OCI-LY3 (cell line): ENCODE measurements at regions not wholly inside any gene's neighbourhood (a gene's known extent, or its start where the extent isn't known, plus 50 kb on each side); places are given as distances from the start of the nearest gene placed in this dataset.
A peak's percentile ranks its signal among the peaks of the same experiment; 100 is the strongest.

Source experiments
- H2AFZ ChIP-seq: fragments of 200-600, 300-600 bp; shearing (Covaris generic); 2 replicates; pipeline ENCODE4 v1.6.0; 2014; ENCODE audit warnings: antibody characterized with exemption, low read depth, low read length
- H3K27ac ChIP-seq: fragments of 200-600, 300-600 bp; sonication (generic); 2 replicates; pipeline ENCODE4 v1.5.1; 2014; ENCODE audit warnings: mild to moderate bottlenecking, low read length, moderate library complexity, mixed read lengths
- H3K27me3 ChIP-seq: fragments of 200-600, 300-600 bp; sonication (generic); 2 replicates; pipeline ENCODE4 v1.6.1; 2014; ENCODE audit warnings: low read depth, low read length, mixed read lengths
- H3K36me3 ChIP-seq: fragments of 200-600, 300-600 bp; sonication (generic); replicated peaks from 2 replicates; pipeline ENCODE3; 2014; ENCODE audit warnings: low read depth, low read length, mixed read lengths
- H3K4me1 ChIP-seq: fragments of 300-600, 200-600 bp; sonication (generic); 2 replicates; pipeline ENCODE4 v1.6.1; 2014; ENCODE audit warnings: low read length, mixed read lengths
- H3K4me2 ChIP-seq: fragments of 200-600, 300-600 bp; sonication (generic); 2 replicates; pipeline ENCODE4 v1.6.1; 2014; ENCODE audit warnings: low read length, mixed read lengths
- H3K4me3 ChIP-seq: fragments of 300-600, 200-600 bp; sonication (generic); 2 replicates; pipeline ENCODE4 v1.5.1; 2014; ENCODE audit warnings: antibody characterized with exemption, mild to moderate bottlenecking, low read length, moderate library complexity
- H3K79me2 ChIP-seq: fragments of 300-600, 200-600 bp; shearing (Covaris generic); 2 replicates; pipeline ENCODE4 v1.6.1; 2014; ENCODE audit warnings: mild to moderate bottlenecking, low read length, mixed read lengths
- H3K9ac ChIP-seq: fragments of 300-600, 200-600 bp; shearing (Covaris generic); 2 replicates; pipeline ENCODE4 v1.6.0; 2014; ENCODE audit warnings: mild to moderate bottlenecking, low read length, moderate library complexity
- H3K9me3 ChIP-seq: fragments of 200-600, 300-600 bp; shearing (Covaris generic); 2 replicates; pipeline ENCODE4 v1.6.1; 2014; ENCODE audit warnings: low read length, mixed read lengths; ENCODE audit not compliant: insufficient read depth
- H4K20me1 ChIP-seq: fragments of 200-600, 300-600 bp; sonication (generic); 2 replicates; pipeline ENCODE4 v1.6.1; 2016; ENCODE audit warnings: low read length, mixed read lengths; ENCODE audit not compliant: insufficient read depth
- CTCF ChIP-seq: fragments of 200-600, 300-600 bp; sonication (generic); IDR thresholded peaks from 2 replicates; pipeline ENCODE4 v1.5.1; 2014; ENCODE audit warnings: antibody characterized with exemption, low read length, low read depth
- EZH2phosphoT487 ChIP-seq: fragments of 200-600 bp; shearing (Covaris generic); IDR thresholded peaks from 2 replicates; pipeline ENCODE4 v1.6.1; 2018; ENCODE audit warnings: antibody characterized with exemption, mixed run types, low read depth

- no peaks in the 10 kb centered on the region for H3K27me3 ChIP-seq
Measured at GRCh38 chr17:72420775-72421127, 299.9 kb downstream of the SOX9 start.

GRCh38 chr17:72421128-72422092, 300.6 kb downstream of the SOX9 start:
- H3K9ac ChIP-seq, result peak overlapping the region; percentile 90
- H3K27ac ChIP-seq, result peak overlapping the region; percentile 98
- peaks cover 73% of the 10 kb centered on the region for H3K4me1 ChIP-seq
- peak overlapping the region; percentile 60 for H3K4me3 ChIP-seq
- peaks cover 5% of the 10 kb centered on the region for H3K79me2 ChIP-seq
- no peak overlapping the region for H2AFZ ChIP-seq
- no peaks in the 10 kb centered on the region for H3K27me3 ChIP-seq
- H3K9me3 ChIP-seq, result peaks cover 17% of the 10 kb centered on the region
- no peak for TF ChIP-seq CTCF
- TF ChIP-seq EZH2phosphoT487, result no peak
- H4K20me1 ChIP-seq, result no peaks in the 10 kb centered on the region
- peaks cover 23% of the 10 kb centered on the region for H3K36me3 ChIP-seq
- peak overlapping the region; percentile 84 for H3K4me2 ChIP-seq

More at GRCh38 chr17:72420775-72421127, 299.9 kb downstream of the SOX9 start:
- peak overlapping the region; percentile 41 for H3K4me3 ChIP-seq
- peak overlapping the region; percentile 98 for H3K27ac ChIP-seq
- H3K36me3 ChIP-seq, result peaks cover 18% of the 10 kb centered on the region
- no peak for TF ChIP-seq EZH2phosphoT487
- no peak for TF ChIP-seq CTCF
- peaks cover 66% of the 10 kb centered on the region for H3K4me1 ChIP-seq
- H3K9ac ChIP-seq, result peak overlapping the region; percentile 80
- peak overlapping the region; percentile 68 for H3K4me2 ChIP-seq
- peaks cover 17% of the 10 kb centered on the region for H3K9me3 ChIP-seq
- H3K79me2 ChIP-seq, result no peaks in the 10 kb centered on the region
- H4K20me1 ChIP-seq, result no peaks in the 10 kb centered on the region
- H2AFZ ChIP-seq, result no peak overlapping the region

- peak overlapping the region; percentile 90 for H3K9ac ChIP-seq
- H3K27ac ChIP-seq, result peak overlapping the region; percentile 98
- no peaks in the 10 kb centered on the region for H3K27me3 ChIP-seq
- peaks cover 80% of the 10 kb centered on the region for H3K4me1 ChIP-seq
- TF ChIP-seq EZH2phosphoT487 (no peak), CTCF (no peak)
- H3K4me3 ChIP-seq, result peak overlapping the region; percentile 74
- H3K4me2 ChIP-seq, result peak overlapping the region; percentile 97
- no peaks in the 10 kb centered on the region for H4K20me1 ChIP-seq
- H3K79me2 ChIP-seq, result peaks cover 5% of the 10 kb centered on the region
- H3K36me3 ChIP-seq, result peaks cover 21% of the 10 kb centered on the region
- peaks cover 11% of the 10 kb centered on the region for H3K9me3 ChIP-seq
- no peak overlapping the region for H2AFZ ChIP-seq
Measured at GRCh38 chr17:72422204-72422504, 301.3 kb downstream of the SOX9 start.

- H3K9me3 ChIP-seq, result peaks cover 6% of the 10 kb centered on the region
- no peaks in the 10 kb centered on the region for H3K27me3 ChIP-seq
- peak overlapping the region; percentile 98 for H3K27ac ChIP-seq
- H3K4me3 ChIP-seq, result peak overlapping the region; percentile 74
- peaks cover 81% of the 10 kb centered on the region for H3K4me1 ChIP-seq
- H3K9ac ChIP-seq, result peak overlapping the region; percentile 90
- peaks cover 17% of the 10 kb centered on the region for H3K36me3 ChIP-seq
- H4K20me1 ChIP-seq, result no peaks in the 10 kb centered on the region
- TF ChIP-seq CTCF, result no peak
- TF ChIP-seq EZH2phosphoT487, result no peak
- peaks cover 5% of the 10 kb centered on the region for H3K79me2 ChIP-seq
- no peak overlapping the region for H2AFZ ChIP-seq
- peak overlapping the region; percentile 97 for H3K4me2 ChIP-seq
Measured at GRCh38 chr17:72422505-72423285, 301.9 kb downstream of the SOX9 start.
